ENCODE measurements at regions not wholly inside any gene's neighbourhood (a gene's known extent, or its start where the extent isn't known, plus 50 kb on each side); places are given as distances from the start of the nearest gene placed in this dataset.
"Not testable (repeated sequence)": the region's sequence is repeated elsewhere in the genome, so short reads cannot be mapped to it uniquely, and the experiment has no call there.

- no peak for DNase-seq
Measured at GRCh38 chr2:207416900-207417299, 112.9 kb upstream of the CREB1 start.

GRCh38 chr2:207417301-207417718 lies 112.5 kb upstream of the CREB1 start:
- no peak for DNase-seq

- DNase-seq = no peak
Measured at GRCh38 chr2:207418419-207418818, 111.3 kb upstream of the CREB1 start.

- DNase-seq = no peak
Measured at GRCh38 chr2:207419331-207419730, 110.4 kb upstream of the CREB1 start.

GRCh38 chr2:207421671-207422070 lies 108.1 kb upstream of the CREB1 start:
- DNase-seq = no peak

GRCh38 chr2:207422380-207422779 lies 107.4 kb upstream of the CREB1 start:
- no peak for DNase-seq

- no peak for DNase-seq
Measured at GRCh38 chr2:207423886-207424285, 105.9 kb upstream of the CREB1 start.

GRCh38 chr2:207427986-207428385 lies 101.8 kb upstream of the CREB1 start:
- DNase-seq = no peak

GRCh38 chr2:207428573-207428972 lies 101.2 kb upstream of the CREB1 start:
- DNase-seq = no peak

- DNase-seq = no peak
Measured at GRCh38 chr2:207432453-207432852, 97.3 kb upstream of the CREB1 start.

GRCh38 chr2:207434306-207434705 lies 95.5 kb upstream of the CREB1 start:
- DNase-seq = no peak

- DNase-seq = no peak
Measured at GRCh38 chr2:207434899-207435465, 94.8 kb upstream of the CREB1 start.

GRCh38 chr2:207437136-207437523 lies 92.6 kb upstream of the CREB1 start:
- DNase-seq = no peak

- DNase-seq = no peak
Measured at GRCh38 chr2:207437524-207438143, 92.1 kb upstream of the CREB1 start.

- DNase-seq = no peak
Measured at GRCh38 chr2:207438414-207439126, 91.2 kb upstream of the CREB1 start.

GRCh38 chr2:207439881-207440280 lies 89.9 kb upstream of the CREB1 start:
- not testable (repeated sequence) for DNase-seq

- DNase-seq = no peak
Measured at GRCh38 chr2:207444756-207445155, 85.0 kb upstream of the CREB1 start.

- no peak for DNase-seq
Measured at GRCh38 chr2:207446653-207447052, 83.1 kb upstream of the CREB1 start.

GRCh38 chr2:207448006-207448405 lies 81.8 kb upstream of the CREB1 start:
- no peak for DNase-seq

- DNase-seq = no peak
Measured at GRCh38 chr2:207449642-207450165, 80.1 kb upstream of the CREB1 start.

- no peak for DNase-seq
Measured at GRCh38 chr2:207450186-207450585, 79.6 kb upstream of the CREB1 start.

GRCh38 chr2:207458582-207458981 lies 71.2 kb upstream of the CREB1 start:
- DNase-seq = no peak

- DNase-seq = no peak
Measured at GRCh38 chr2:207459990-207460757, 69.6 kb upstream of the CREB1 start.
